Right lobe of liver (tissue), 6 donors: ENCODE measurements at regions not wholly inside any gene's neighbourhood (a gene's known extent, or its start where the extent isn't known, plus 50 kb on each side); places are given as distances from the start of the nearest gene placed in this dataset.

Experiments used
- ATAC-seq, 4 donors: fragments of 200-7000 bp; cut with Tn5 transposase; one replicate each; pipeline ENCODE4 v1.9.1; 2020; ENCODE audit warnings: mild to moderate bottlenecking in 4 of 4, moderate library complexity in 4 of 4
- DNase-seq, 3 donors: peaks; one replicate each; pipeline ENCODE4 v3.0.0-alpha.2; 2020
- H3K27ac ChIP-seq, 3 donors: fragments of 200-600 bp; one replicate each; pipeline ENCODE4 v1.8.0; 2022
- H3K27me3 ChIP-seq, 2 donors: fragments of 200-600 bp; one replicate each; pipeline ENCODE4 v1.8.0; 2022
- H3K36me3 ChIP-seq, 4 donors: fragments of 200-600 bp; sonication (generic) in 1 of 4; one replicate each; pipeline versions ENCODE4 v1.5.1 to v1.8.0; 2017 to 2022; ENCODE audit warnings: control low read depth in 1 of 4
- H3K4me1 ChIP-seq, 4 donors: fragments of 200-600 bp; sonication (generic) in 1 of 4; one replicate each; pipeline versions ENCODE4 v1.5.1 to v1.8.0; 2017 to 2022; ENCODE audit warnings: control low read depth in 1 of 4
- H3K4me3 ChIP-seq, 3 donors: fragments of 200-600 bp; one replicate each; pipeline ENCODE4 v1.8.0; 2022
- H3K9me3 ChIP-seq, 4 donors: fragments of 200-600 bp; sonication (generic) in 1 of 4; one replicate each; pipeline versions ENCODE4 v1.5.1 to v1.8.0; 2017 to 2022; ENCODE audit warnings: control low read depth in 1 of 4
- POLR2A ChIP-seq: fragments of 450-650 bp; IDR thresholded peaks from one replicate; pipeline ENCODE4 v1.6.1; 2017; ENCODE audit warnings: antibody characterized with exemption, mild to moderate bottlenecking
- WGBS: methylation state at CpG from one replicate; pipeline ENCODE4 v1.1.6; 2018; ENCODE audit warnings: low coverage, low lambda C conversion rate; ENCODE audit not compliant: insufficient coverage; ENCODE audit errors: missing lambda C conversion rate; 5-methylcytosine and 5-hydroxymethylcytosine counted together
- intact Hi-C, 2 donors: fragments of 100-400 bp; cut with DNase I; formaldehyde crosslinking; loops; one replicate each; pipeline versions ENCODE4 v1.11.2 to v1.14.1; 2022
- TF ChIP-seq, protein P1 (sequence below), 4 donors: fragments of 200-600 bp in 3 of 4; fragments of 450-650 bp in 1 of 4; IDR thresholded peaks; one replicate each; pipeline versions ENCODE4 v1.5.1 to v1.8.0; 2016 to 2022; ENCODE audit warnings: antibody characterized with exemption in 4 of 4, mild to moderate bottlenecking in 2 of 4
- donor health status: DM: no; HTN: yes; CAD: no.
- donor health status: DM: no; HTN: no; CAD: no.
- donor health status: DM: no; HTN: no; CAD: no.
- donor health status: DM: no; HTN: yes; CAD: no.
- donor health status: DM: no; HTN: yes; CAD: no.

DNA sequence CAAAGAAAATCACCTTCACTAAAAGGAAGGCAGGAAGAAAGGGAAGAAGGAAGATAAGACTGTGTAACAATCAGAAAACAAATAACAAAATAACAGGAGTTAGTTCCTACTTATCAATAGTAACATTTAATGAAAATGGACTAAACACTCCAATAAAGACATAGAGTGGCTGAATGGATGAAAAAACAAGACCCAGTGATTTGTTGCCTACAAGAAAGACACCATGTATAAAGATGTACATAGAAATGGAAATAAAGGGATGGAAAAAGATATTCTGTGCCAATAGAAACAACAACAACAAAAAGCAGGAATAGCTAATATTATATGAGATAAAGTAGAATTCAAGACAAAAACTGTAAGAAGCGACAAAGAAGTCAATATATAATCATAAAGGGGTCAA is 116.8 kb downstream of the LURAP1L start:
- Histone ChIP-seq H3K9me3 (no peaks in the 10 kb centered on the region), H3K36me3 (no peaks in the 10 kb centered on the region), H3K27ac (no peak overlapping the region), H3K27me3 (no peaks in the 10 kb centered on the region), H3K4me1 (peaks cover 0 to 8% (median 0%) of the 10 kb centered on the region in 4 donors), H3K4me3 (no peak overlapping the region)
- DNase-seq, result no peak
- ATAC-seq, result no peak
- intact Hi-C loops, result no loop called here
- TF ChIP-seq, protein P1, sequence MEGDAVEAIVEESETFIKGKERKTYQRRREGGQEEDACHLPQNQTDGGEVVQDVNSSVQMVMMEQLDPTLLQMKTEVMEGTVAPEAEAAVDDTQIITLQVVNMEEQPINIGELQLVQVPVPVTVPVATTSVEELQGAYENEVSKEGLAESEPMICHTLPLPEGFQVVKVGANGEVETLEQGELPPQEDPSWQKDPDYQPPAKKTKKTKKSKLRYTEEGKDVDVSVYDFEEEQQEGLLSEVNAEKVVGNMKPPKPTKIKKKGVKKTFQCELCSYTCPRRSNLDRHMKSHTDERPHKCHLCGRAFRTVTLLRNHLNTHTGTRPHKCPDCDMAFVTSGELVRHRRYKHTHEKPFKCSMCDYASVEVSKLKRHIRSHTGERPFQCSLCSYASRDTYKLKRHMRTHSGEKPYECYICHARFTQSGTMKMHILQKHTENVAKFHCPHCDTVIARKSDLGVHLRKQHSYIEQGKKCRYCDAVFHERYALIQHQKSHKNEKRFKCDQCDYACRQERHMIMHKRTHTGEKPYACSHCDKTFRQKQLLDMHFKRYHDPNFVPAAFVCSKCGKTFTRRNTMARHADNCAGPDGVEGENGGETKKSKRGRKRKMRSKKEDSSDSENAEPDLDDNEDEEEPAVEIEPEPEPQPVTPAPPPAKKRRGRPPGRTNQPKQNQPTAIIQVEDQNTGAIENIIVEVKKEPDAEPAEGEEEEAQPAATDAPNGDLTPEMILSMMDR (IDR thresholded peaks at IDR 0.05), result no peak
- no peak for TF ChIP-seq POLR2A
- 83% methylated on average over 1 of the region's 1 CpG for WGBS

GRCh38 chr9:12903316-12903715 is 128.5 kb downstream of the LURAP1L start:
- intact Hi-C loops, result no loop called here
- Histone ChIP-seq H3K27me3 (no peaks in the 10 kb centered on the region), H3K4me3 (no peak overlapping the region), H3K36me3 (no peaks in the 10 kb centered on the region), H3K27ac (no peak overlapping the region), H3K9me3 (no peaks in the 10 kb centered on the region), H3K4me1 (no peaks in the 10 kb centered on the region)
- no peak for TF ChIP-seq POLR2A
- TF ChIP-seq, protein P1 (IDR thresholded peaks at IDR 0.05), result no peak
- 54% methylated on average over 2 of the region's 2 CpGs for WGBS
- ATAC-seq (no peak), DNase-seq (no peak)

GRCh38 chr9:12904261-12905000 is 129.6 kb downstream of the LURAP1L start:
- peak in 2 of 4 donors; percentile 40 to 61 for ATAC-seq
- TF ChIP-seq POLR2A, result no peak
- TF ChIP-seq, protein P1 (IDR thresholded peaks at IDR 0.05), result no peak
- intact Hi-C loops, result no loop called here

GRCh38 chr9:12906646-12907045 is 131.8 kb downstream of the LURAP1L start:
- H3K27me3 ChIP-seq, result no peaks in the 10 kb centered on the region
- no peaks in the 10 kb centered on the region for H3K9me3 ChIP-seq
- intact Hi-C loops, result no loop called here
- H3K4me1 ChIP-seq, result no peaks in the 10 kb centered on the region
- H3K4me3 ChIP-seq, result no peak overlapping the region
- no peak for TF ChIP-seq POLR2A
- TF ChIP-seq, protein P1 (IDR thresholded peaks at IDR 0.05), result no peak
- H3K27ac ChIP-seq, result no peak overlapping the region
- H3K36me3 ChIP-seq, result no peaks in the 10 kb centered on the region
- 73% methylated on average over 3 of the region's 3 CpGs for WGBS
- no peak for ATAC-seq
- no peak for DNase-seq

More at GRCh38 chr9:12904261-12905000, 129.6 kb downstream of the LURAP1L start:
- 55% methylated on average over 2 of the region's 2 CpGs for WGBS
- Histone ChIP-seq H3K36me3 (no peaks in the 10 kb centered on the region), H3K27me3 (no peaks in the 10 kb centered on the region), H3K4me1 (no peaks in the 10 kb centered on the region), H3K4me3 (no peak overlapping the region), H3K27ac (no peak overlapping the region), H3K9me3 (no peaks in the 10 kb centered on the region)
- DNase-seq, result no peak
